ENCODE measurements at regions not wholly inside any gene's neighbourhood (a gene's known extent, or its start where the extent isn't known, plus 50 kb on each side); places are given as distances from the start of the nearest gene placed in this dataset.

DNA sequence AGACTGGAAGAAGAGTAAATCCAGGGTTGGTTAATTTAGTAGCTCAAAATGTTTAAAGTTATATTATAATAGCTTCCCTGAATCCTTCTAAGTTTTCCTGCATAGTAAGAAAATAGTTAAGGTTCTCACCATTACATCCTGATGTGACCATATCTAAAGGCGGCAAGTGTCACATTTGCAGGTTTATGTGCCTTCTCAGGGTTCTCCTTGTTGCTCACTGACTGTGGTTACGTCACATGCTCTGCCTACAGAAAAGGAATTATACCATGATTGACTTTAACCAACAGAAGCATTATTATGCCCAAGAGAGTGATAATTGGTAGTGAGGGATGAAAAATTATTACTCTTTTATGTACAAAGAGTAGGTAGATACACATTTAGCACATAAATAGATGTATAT is 539.8 kb downstream of the PTPRC start:
- no peak overlapping the region for H3K4me3 ChIP-seq (ENCODE audit: low read length)
- no peaks in the 10 kb centered on the region for H3K36me3 ChIP-seq (ENCODE audit: insufficient read depth, low read length)
- 94% methylated on average over 2 of the region's 2 CpGs for WGBS
- H3K27ac ChIP-seq (ENCODE audit: low read depth, low read length): no peak overlapping the region
- H3K9ac ChIP-seq (ENCODE audit: low read depth, low read length): no peak overlapping the region
- H3K9me3 ChIP-seq (ENCODE audit: insufficient read depth, low read depth, low read length): no peaks in the 10 kb centered on the region
- H3K27me3 ChIP-seq (ENCODE audit: insufficient read depth, low read length): no peaks in the 10 kb centered on the region
- no peaks in the 10 kb centered on the region for H3K4me1 ChIP-seq (ENCODE audit: insufficient read depth, low read length)

DNA sequence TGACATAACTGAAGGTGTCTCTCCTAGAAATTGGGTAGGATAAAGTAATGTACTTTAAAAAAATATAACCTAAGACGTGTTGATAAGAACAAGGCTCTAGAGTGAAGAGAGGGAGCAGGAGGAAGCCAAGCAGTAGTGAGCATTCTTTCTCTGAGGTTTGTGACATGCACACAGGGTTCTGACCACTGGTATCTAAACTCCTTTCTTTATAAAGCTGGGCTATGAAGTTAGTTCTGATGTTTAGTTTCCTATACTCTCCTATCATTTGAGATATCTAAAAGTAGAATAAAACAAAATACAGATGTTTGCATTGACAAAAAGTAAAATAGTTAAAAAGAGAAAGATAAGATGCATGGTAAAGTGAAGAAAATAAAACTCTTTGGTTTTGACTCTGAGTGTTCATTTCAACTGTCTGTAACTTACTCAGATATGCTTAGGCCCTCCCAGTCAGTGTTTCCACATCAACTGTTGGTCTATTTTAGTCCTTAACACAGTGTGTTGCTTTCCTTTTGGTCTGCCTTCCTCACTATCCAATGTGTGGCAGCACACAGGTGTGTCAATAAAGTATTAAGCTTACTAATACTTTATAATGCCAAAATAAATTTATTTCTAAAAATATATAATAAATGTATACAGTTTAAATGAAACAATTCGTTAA is 543.5 kb downstream of the PTPRC start:
- H3K4me1 ChIP-seq (ENCODE audit: insufficient read depth, low read length): no peaks in the 10 kb centered on the region
- H3K27me3 ChIP-seq (ENCODE audit: insufficient read depth, low read length): no peaks in the 10 kb centered on the region
- H3K9ac ChIP-seq (ENCODE audit: low read depth, low read length): no peak overlapping the region
- H3K27ac ChIP-seq (ENCODE audit: low read depth, low read length): no peak overlapping the region
- WGBS: 100% methylated on average over 1 of the region's 2 CpGs
- no peak overlapping the region for H3K4me3 ChIP-seq (ENCODE audit: low read length)
- H3K9me3 ChIP-seq (ENCODE audit: insufficient read depth, low read depth, low read length): no peaks in the 10 kb centered on the region
- H3K36me3 ChIP-seq (ENCODE audit: insufficient read depth, low read length): no peaks in the 10 kb centered on the region

DNA sequence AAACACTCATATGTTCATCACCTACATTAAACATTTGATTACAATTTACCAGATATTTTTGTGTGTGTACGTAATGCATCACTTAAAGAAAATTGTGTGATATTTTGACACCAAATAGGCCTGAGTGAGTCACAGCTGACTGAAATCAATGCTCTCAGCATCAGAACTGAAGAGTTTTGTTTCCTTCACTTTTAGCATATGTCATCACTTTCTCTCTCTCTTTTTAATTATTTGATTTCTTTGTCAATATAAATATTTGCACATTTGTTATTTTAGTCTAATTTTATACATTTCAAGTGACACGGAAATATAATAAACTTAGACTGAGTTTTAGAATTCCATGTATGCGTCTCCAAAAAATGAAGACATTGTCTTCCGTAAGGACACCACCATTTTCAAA is 545.3 kb downstream of the PTPRC start:
- Histone ChIP-seq H3K27me3 (ENCODE audit: insufficient read depth, low read length) (no peaks in the 10 kb centered on the region), H3K4me3 (ENCODE audit: low read length) (no peak overlapping the region), H3K9ac (ENCODE audit: low read depth, low read length) (no peak overlapping the region), H3K4me1 (ENCODE audit: insufficient read depth, low read length) (no peaks in the 10 kb centered on the region), H3K27ac (ENCODE audit: low read depth, low read length) (no peak overlapping the region), H3K9me3 (ENCODE audit: insufficient read depth, low read depth, low read length) (no peaks in the 10 kb centered on the region), H3K36me3 (ENCODE audit: insufficient read depth, low read length) (no peaks in the 10 kb centered on the region)
- 100% methylated on average over 3 of the region's 4 CpGs for WGBS

DNA sequence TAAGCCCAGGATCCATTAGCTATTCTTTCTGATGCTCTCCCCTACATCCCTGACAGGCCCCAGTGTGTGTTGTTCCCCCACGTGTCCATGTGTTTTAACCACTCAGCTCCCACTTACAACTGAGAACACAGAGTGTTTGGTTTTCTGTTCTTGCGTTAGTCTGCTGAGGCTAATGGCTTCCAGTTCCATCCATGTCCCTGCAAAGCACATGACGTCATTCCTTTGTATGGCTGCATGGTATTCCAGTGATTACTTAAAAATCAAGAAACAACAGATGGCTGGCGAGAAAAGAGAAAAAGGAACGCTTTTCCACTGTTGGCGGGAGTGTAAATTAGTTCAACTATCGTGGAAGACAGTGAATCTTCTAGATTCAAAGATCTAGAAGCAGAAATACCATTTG is 556.0 kb downstream of the PTPRC start:
- H3K4me3 ChIP-seq (ENCODE audit: low read length): no peak overlapping the region
- 90% methylated on average over 6 of the region's 7 CpGs for WGBS
- H3K27ac ChIP-seq (ENCODE audit: low read depth, low read length): no peak overlapping the region
- H3K9me3 ChIP-seq (ENCODE audit: insufficient read depth, low read depth, low read length): no peaks in the 10 kb centered on the region
- H3K36me3 ChIP-seq (ENCODE audit: insufficient read depth, low read length): no peaks in the 10 kb centered on the region
- H3K4me1 ChIP-seq (ENCODE audit: insufficient read depth, low read length): no peaks in the 10 kb centered on the region
- H3K9ac ChIP-seq (ENCODE audit: low read depth, low read length): no peak overlapping the region
- H3K27me3 ChIP-seq (ENCODE audit: insufficient read depth, low read length): no peaks in the 10 kb centered on the region

DNA sequence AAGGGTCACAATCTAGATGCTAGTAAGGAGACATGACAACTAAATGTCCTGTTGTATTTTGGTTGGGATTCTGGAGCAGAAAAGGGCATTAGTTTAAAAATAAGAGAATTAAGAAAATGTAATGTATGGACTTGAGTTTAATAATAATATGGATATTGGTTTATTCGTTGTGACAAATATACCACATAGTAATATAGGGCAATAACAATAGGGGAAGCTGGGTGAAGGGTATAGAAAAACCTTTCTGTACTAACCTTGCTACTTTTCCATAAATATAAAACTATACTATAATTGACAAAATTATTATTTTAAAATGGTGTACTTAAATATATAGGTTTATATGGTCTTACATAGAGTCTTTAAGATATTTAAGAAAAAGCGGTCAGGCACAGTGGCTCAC is 558.9 kb downstream of the PTPRC start:
- no peaks in the 10 kb centered on the region for H3K4me1 ChIP-seq (ENCODE audit: insufficient read depth, low read length)
- H3K9ac ChIP-seq (ENCODE audit: low read depth, low read length): no peak overlapping the region
- H3K27me3 ChIP-seq (ENCODE audit: insufficient read depth, low read length): no peaks in the 10 kb centered on the region
- no peak overlapping the region for H3K4me3 ChIP-seq (ENCODE audit: low read length)
- no peaks in the 10 kb centered on the region for H3K9me3 ChIP-seq (ENCODE audit: insufficient read depth, low read depth, low read length)
- H3K36me3 ChIP-seq (ENCODE audit: insufficient read depth, low read length): no peaks in the 10 kb centered on the region
- WGBS: 100% methylated on average over 1 of the region's 2 CpGs
- H3K27ac ChIP-seq (ENCODE audit: low read depth, low read length): no peak overlapping the region

DNA sequence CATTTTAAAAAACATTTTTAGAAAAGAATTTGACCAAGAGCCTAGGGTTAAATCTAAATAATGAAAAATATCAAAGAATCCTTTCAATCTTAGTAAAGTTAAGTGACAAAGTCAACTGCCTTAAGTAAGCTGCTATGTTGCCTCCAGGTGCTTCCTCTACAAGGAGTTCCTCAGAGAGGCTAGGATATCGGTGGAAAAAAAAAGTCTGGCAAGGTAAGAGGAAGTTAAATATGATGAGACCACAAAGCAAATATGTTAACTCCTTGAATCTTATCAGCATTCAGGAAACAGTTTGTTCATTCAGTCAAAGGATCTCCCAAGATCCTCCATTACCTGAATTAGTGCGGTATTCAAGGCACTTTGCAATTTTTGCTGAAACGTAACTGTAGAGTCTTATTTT is 563.5 kb downstream of the PTPRC start:
- 88% methylated on average over 3 of the region's 3 CpGs for WGBS
- no peak overlapping the region for H3K27ac ChIP-seq (ENCODE audit: low read depth, low read length)
- no peak overlapping the region for H3K4me3 ChIP-seq (ENCODE audit: low read length)
- no peaks in the 10 kb centered on the region for H3K4me1 ChIP-seq (ENCODE audit: insufficient read depth, low read length)
- H3K9ac ChIP-seq (ENCODE audit: low read depth, low read length): no peak overlapping the region
- no peaks in the 10 kb centered on the region for H3K27me3 ChIP-seq (ENCODE audit: insufficient read depth, low read length)
- no peaks in the 10 kb centered on the region for H3K36me3 ChIP-seq (ENCODE audit: insufficient read depth, low read length)
- H3K9me3 ChIP-seq (ENCODE audit: insufficient read depth, low read depth, low read length): no peaks in the 10 kb centered on the region

DNA sequence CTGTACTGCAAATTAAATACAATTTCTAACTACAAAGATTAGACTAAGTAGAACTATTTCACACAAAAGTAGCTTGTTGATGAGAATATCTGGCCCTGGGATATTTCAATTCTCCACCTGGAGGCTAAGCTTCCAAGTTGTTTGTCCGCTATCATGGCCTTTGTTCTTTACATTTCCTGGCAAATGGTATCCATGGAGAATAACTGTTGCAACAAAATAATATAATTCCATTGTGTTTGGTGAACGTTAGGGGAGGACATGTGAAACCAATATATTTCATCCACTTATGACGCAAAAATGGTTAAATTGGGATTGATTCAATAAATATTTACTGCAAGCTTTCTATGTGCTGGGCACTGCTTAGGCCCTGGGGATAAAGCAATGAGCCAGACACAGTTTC is 565.4 kb downstream of the PTPRC start:
- no peaks in the 10 kb centered on the region for H3K36me3 ChIP-seq (ENCODE audit: insufficient read depth, low read length)
- no peak overlapping the region for H3K9ac ChIP-seq (ENCODE audit: low read depth, low read length)
- H3K4me3 ChIP-seq (ENCODE audit: low read length): no peak overlapping the region
- H3K27me3 ChIP-seq (ENCODE audit: insufficient read depth, low read length): no peaks in the 10 kb centered on the region
- H3K27ac ChIP-seq (ENCODE audit: low read depth, low read length): no peak overlapping the region
- 100% methylated on average over 1 of the region's 3 CpGs for WGBS
- H3K4me1 ChIP-seq (ENCODE audit: insufficient read depth, low read length): no peaks in the 10 kb centered on the region
- no peaks in the 10 kb centered on the region for H3K9me3 ChIP-seq (ENCODE audit: insufficient read depth, low read depth, low read length)

DNA sequence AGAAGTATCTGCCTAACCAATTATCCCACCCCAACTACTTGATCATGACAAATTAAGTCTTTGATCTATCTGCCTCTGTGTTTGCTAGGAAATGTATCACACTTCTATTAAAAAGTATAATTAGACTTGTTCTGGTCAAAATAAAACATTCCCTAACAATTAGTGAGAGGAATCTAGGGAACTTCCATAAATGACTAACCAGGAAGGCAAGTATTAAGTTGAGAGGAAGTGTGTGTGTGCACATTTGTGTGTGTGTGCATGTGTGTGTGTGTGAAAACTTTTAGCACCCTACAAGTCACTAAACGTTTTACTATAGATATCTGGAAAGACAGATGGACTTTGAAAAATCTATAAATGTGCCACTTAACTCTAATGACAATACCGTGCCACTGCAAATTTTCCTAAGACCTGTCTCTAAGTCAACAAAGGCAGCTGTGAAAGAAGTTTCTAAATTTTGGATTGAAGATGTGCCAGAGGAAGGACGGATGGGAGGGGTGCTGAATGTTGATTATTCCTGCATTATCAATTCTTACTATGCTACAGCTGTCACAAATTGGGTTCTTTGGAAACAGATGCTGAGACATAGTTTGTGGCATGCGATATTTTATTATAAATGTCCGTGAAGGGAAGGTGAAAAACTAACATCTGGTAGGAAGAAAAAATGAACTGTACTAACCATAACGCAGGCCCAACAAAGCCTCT is 567.1 kb downstream of the PTPRC start:
- 99% methylated on average over 5 of the region's 6 CpGs for WGBS
- H3K4me3 ChIP-seq (ENCODE audit: low read length): no peak overlapping the region
- H3K27me3 ChIP-seq (ENCODE audit: insufficient read depth, low read length): no peaks in the 10 kb centered on the region
- H3K27ac ChIP-seq (ENCODE audit: low read depth, low read length): no peak overlapping the region
- no peaks in the 10 kb centered on the region for H3K4me1 ChIP-seq (ENCODE audit: insufficient read depth, low read length)
- H3K36me3 ChIP-seq (ENCODE audit: insufficient read depth, low read length): no peaks in the 10 kb centered on the region
- no peak overlapping the region for H3K9ac ChIP-seq (ENCODE audit: low read depth, low read length)
- H3K9me3 ChIP-seq (ENCODE audit: insufficient read depth, low read depth, low read length): no peaks in the 10 kb centered on the region

DNA sequence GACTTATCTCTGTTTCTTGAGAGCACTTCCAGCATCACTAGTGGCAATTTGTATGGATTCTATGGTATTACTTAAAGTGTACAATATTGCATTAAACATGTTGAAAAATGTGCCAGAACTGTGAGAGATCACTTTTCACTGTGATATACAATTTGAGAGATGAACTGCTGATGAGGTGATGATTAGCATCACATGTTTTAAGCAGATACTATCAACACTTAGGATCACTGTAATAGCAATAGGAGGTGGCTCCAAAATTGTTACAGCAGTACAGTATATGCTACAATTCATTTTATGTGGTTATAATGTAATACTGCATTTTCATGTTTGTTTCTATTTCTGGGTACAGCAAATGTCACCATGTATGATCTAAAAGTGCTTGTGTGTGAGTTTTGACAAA is 570.0 kb downstream of the PTPRC start:
- no peaks in the 10 kb centered on the region for H3K9me3 ChIP-seq (ENCODE audit: insufficient read depth, low read depth, low read length)
- no peaks in the 10 kb centered on the region for H3K27me3 ChIP-seq (ENCODE audit: insufficient read depth, low read length)
- no peak overlapping the region for H3K27ac ChIP-seq (ENCODE audit: low read depth, low read length)
- no peak overlapping the region for H3K4me3 ChIP-seq (ENCODE audit: low read length)
- H3K4me1 ChIP-seq (ENCODE audit: insufficient read depth, low read length): no peaks in the 10 kb centered on the region
- no peak overlapping the region for H3K9ac ChIP-seq (ENCODE audit: low read depth, low read length)
- H3K36me3 ChIP-seq (ENCODE audit: insufficient read depth, low read length): no peaks in the 10 kb centered on the region

DNA sequence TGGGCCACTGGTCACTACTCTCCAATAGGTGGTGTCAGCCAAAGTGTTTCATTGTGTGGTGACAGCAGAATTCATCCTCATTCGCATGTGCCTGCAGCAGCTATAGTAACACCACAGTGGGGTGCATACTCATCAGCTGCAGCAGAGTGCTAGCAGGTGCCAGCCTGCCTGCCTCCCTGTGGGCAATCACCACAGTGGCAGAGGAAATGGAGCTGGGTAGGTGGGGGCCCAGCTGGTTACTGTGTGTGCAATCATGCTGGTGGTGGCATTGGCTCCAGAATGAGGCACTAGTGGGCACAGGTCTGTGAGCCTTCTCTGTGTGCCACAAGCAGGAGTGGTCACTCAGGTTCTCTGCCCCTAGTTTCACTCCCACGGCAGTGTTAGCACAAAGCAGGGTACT is 579.2 kb downstream of the PTPRC start:
- Histone ChIP-seq H3K9ac (ENCODE audit: low read depth, low read length) (no peak overlapping the region), H3K36me3 (ENCODE audit: insufficient read depth, low read length) (no peaks in the 10 kb centered on the region), H3K27me3 (ENCODE audit: insufficient read depth, low read length) (no peaks in the 10 kb centered on the region), H3K9me3 (ENCODE audit: insufficient read depth, low read depth, low read length) (no peaks in the 10 kb centered on the region), H3K4me1 (ENCODE audit: insufficient read depth, low read length) (no peaks in the 10 kb centered on the region), H3K27ac (ENCODE audit: low read depth, low read length) (no peak overlapping the region), H3K4me3 (ENCODE audit: low read length) (no peak overlapping the region)
- 78% methylated on average over 2 of the region's 2 CpGs for WGBS

DNA sequence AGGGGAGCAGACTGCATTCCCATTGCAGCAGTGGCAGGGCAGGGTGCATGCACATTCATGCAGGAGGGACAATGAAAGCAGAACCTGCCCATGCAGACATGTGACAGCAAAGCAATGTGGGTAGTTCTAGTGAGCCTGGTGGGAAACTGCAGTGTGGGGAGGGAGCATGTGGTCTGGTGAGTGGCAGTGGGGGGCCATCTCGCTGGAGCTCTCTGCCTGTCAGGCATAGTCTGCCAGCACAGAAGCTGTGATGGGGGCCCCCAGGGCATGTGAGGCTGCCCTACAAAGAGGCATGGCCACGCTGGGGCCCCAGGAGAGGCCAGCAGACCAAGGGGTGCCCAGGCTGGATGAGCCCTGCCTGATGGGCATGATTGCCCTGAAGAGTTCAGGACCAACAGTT is 579.7 kb downstream of the PTPRC start:
- no peaks in the 10 kb centered on the region for H3K36me3 ChIP-seq (ENCODE audit: insufficient read depth, low read length)
- no peaks in the 10 kb centered on the region for H3K4me1 ChIP-seq (ENCODE audit: insufficient read depth, low read length)
- no peak overlapping the region for H3K27ac ChIP-seq (ENCODE audit: low read depth, low read length)
- 62% methylated on average over 2 of the region's 2 CpGs for WGBS
- H3K9me3 ChIP-seq (ENCODE audit: insufficient read depth, low read depth, low read length): no peaks in the 10 kb centered on the region
- H3K4me3 ChIP-seq (ENCODE audit: low read length): no peak overlapping the region
- no peak overlapping the region for H3K9ac ChIP-seq (ENCODE audit: low read depth, low read length)
- no peaks in the 10 kb centered on the region for H3K27me3 ChIP-seq (ENCODE audit: insufficient read depth, low read length)

DNA sequence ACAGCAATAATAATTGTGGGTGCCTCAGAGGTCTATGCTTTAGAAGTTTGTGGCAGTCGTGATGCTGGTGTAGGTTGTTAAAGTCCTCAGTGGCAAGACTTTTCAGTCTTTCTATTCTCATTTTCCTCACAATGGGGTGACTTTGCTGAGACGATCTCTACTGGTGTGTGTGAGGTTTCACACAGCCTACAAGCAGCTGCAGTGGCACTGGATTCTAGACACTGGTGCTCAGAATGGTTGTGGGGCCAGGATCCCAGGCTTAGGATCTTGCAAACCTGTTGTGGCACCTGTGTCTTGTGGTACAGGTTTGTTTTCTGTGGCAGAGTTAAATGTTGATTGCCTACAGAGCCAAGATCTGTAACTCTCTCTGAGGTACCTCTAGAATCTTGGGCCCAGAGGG is 581.2 kb downstream of the PTPRC start:
- no peaks in the 10 kb centered on the region for H3K36me3 ChIP-seq (ENCODE audit: insufficient read depth, low read length)
- H3K27ac ChIP-seq (ENCODE audit: low read depth, low read length): no peak overlapping the region
- H3K9ac ChIP-seq (ENCODE audit: low read depth, low read length): no peak overlapping the region
- no peak overlapping the region for H3K4me3 ChIP-seq (ENCODE audit: low read length)
- 93% methylated on average over 2 of the region's 2 CpGs for WGBS
- no peaks in the 10 kb centered on the region for H3K27me3 ChIP-seq (ENCODE audit: insufficient read depth, low read length)
- H3K4me1 ChIP-seq (ENCODE audit: insufficient read depth, low read length): no peaks in the 10 kb centered on the region
- H3K9me3 ChIP-seq (ENCODE audit: insufficient read depth, low read depth, low read length): no peaks in the 10 kb centered on the region

Data from HUES64 (cell line).